H7 (cell line): ENCODE measurements at regions not wholly inside any gene's neighbourhood (a gene's known extent, or its start where the extent isn't known, plus 50 kb on each side); places are given as distances from the start of the nearest gene placed in this dataset.

Experiments used
- DNase-seq: peaks from one replicate; pipeline ENCODE4 v3.0.0; 2012
- H3K27me3 ChIP-seq: 2 replicates; pipeline ENCODE4 v1.6.0; 2011; ENCODE audit warnings: mild to moderate bottlenecking, low read length; ENCODE audit not compliant: control insufficient read depth, insufficient read depth
- H3K36me3 ChIP-seq: replicated peaks from 2 replicates; pipeline ENCODE4 v1.5.1; 2011; ENCODE audit warnings: low read length; ENCODE audit not compliant: control insufficient read depth, insufficient read depth
- H3K4me3 ChIP-seq: 2 replicates; pipeline ENCODE4 v1.5.1; 2011; ENCODE audit warnings: low read depth, mild to moderate bottlenecking, control low read depth, low read length, moderate library complexity; ENCODE audit not compliant: insufficient read depth

- Histone ChIP-seq H3K36me3 (no peaks in the 10 kb centered on the region), H3K27me3 (no peaks in the 10 kb centered on the region), H3K4me3 (no peak overlapping the region)
- DNase-seq = no peak
Measured at GRCh38 chr5:39515881-39516280, 91.1 kb upstream of the DAB2 start.

- no peak overlapping the region for H3K4me3 ChIP-seq
Measured at GRCh38 chr5:39513236-39513635, 88.5 kb upstream of the DAB2 start.

GRCh38 chr5:39506211-39506610, 81.4 kb upstream of the DAB2 start:
- Histone ChIP-seq H3K27me3 (no peaks in the 10 kb centered on the region), H3K4me3 (no peak overlapping the region), H3K36me3 (no peaks in the 10 kb centered on the region)
- DNase-seq = no peak

More at GRCh38 chr5:39513236-39513635, 88.5 kb upstream of the DAB2 start:
- DNase-seq = no peak
- Histone ChIP-seq H3K36me3 (no peaks in the 10 kb centered on the region), H3K27me3 (no peaks in the 10 kb centered on the region)

DNA sequence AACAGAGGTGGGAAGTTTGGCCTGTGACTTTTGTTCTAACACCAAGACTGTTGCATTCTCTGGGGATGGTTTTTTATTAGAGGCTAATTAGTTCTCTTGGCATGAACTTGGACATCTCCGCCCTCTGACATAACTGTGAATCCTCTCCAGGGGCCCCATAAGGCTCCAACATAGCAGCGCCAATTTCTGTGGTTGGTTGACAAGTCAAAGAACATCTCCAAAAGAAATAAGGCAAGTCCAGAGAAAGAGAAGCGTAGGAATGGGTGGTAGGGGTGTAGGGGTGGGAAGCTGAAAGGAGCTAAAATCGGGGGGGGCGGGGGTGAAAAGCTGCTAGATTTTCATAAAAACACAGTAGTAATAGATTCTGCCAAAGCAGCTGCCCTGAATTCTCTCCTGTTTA, 81.0 kb upstream of the DAB2 start:
- no peak overlapping the region for H3K4me3 ChIP-seq
- no peak for DNase-seq
- H3K27me3 ChIP-seq = no peaks in the 10 kb centered on the region
- H3K36me3 ChIP-seq = no peaks in the 10 kb centered on the region

DNA sequence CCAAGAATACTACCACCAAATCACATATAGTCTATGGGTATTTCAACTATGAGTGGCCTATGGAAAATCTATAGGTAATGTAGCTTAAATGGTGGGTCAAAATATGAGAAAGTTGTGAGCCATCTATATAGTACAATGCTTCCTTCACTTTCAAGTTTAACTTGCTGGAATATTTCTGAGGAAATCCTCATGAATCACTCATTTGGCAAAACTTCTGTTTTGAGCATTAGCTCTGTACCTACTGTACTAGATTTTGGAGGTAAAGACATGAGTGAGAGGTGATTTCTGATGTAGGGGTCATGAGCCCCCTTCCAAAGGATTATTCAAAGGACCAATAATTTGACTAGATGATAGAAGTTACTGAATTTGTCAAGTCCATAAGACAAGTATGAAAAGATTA, 80.6 kb upstream of the DAB2 start:
- Histone ChIP-seq H3K36me3 (no peaks in the 10 kb centered on the region), H3K27me3 (no peaks in the 10 kb centered on the region), H3K4me3 (no peak overlapping the region)
- DNase-seq = no peak

GRCh38 chr5:39503155-39503554, 78.4 kb upstream of the DAB2 start:
- DNase-seq = no peak
- H3K27me3 ChIP-seq = no peaks in the 10 kb centered on the region
- H3K4me3 ChIP-seq = no peak overlapping the region
- no peaks in the 10 kb centered on the region for H3K36me3 ChIP-seq

DNA sequence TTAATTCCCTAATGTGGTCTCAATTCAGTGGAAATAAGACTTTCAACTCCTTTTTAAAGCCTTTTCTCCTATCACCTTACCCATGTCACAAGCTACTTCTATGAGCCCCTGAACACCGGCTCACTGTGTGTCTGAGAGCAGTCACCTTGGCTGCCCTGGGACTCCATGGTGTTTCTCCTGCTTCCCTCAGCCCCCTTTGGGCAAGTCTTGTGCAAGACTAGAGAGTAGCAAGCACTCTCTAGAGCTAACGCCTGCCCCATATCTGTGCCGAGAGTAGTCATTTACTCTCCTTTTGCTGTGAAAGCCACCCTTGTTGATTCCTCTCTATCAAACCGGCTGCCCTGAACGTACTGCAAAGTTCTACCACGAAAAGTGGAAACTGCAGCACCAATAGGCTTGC, 77.9 kb upstream of the DAB2 start:
- no peaks in the 10 kb centered on the region for H3K27me3 ChIP-seq
- no peak for DNase-seq
- H3K4me3 ChIP-seq = no peak overlapping the region
- H3K36me3 ChIP-seq = no peaks in the 10 kb centered on the region

DNA sequence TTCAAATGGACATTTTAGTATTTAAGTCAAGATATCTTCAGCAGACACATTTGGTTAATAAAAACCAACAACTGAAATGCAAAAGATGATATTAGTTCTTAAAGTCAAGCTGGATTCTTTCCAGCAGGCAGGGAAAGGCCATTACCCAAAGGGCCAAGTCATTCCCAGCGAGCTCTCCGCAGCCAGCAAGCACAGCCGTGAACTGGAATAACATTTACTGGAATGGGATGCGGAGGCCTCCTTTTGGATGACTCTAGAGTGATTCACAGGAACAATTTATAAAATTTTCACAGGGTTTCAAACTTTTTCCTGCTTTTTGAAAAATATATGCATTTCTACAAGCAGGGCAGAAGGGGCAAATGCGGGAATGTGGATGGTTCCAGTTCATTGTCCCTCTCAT, 76.6 kb upstream of the DAB2 start:
- no peaks in the 10 kb centered on the region for H3K36me3 ChIP-seq
- no peak overlapping the region for H3K4me3 ChIP-seq
- no peaks in the 10 kb centered on the region for H3K27me3 ChIP-seq
- no peak for DNase-seq

GRCh38 chr5:39500551-39501175, 75.9 kb upstream of the DAB2 start:
- DNase-seq = no peak
- Histone ChIP-seq H3K27me3 (no peaks in the 10 kb centered on the region), H3K4me3 (no peak overlapping the region), H3K36me3 (no peaks in the 10 kb centered on the region)

- no peaks in the 10 kb centered on the region for H3K36me3 ChIP-seq
- no peaks in the 10 kb centered on the region for H3K27me3 ChIP-seq
- no peak for DNase-seq
- H3K4me3 ChIP-seq = no peak overlapping the region
Measured at GRCh38 chr5:39498278-39498952, 73.6 kb upstream of the DAB2 start.

DNA sequence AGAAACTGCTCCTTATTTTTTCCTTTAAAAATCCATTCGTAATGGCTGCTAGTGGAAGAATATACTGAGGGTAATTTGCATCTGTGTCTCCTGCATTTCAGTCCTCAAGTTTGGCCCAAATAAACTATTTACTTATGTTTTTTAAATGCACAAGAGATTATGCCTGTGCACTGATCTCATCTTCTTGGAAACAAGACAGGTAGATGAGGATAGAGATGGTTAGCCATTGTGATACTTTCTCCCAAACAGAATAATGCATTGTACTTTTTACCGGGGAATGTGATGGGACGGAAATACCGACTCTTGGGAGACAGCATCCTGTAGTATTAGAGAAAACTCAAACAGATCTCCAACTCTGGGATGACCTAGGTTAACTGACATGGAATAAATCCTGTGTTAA, 72.5 kb upstream of the DAB2 start:
- Histone ChIP-seq H3K27me3 (no peaks in the 10 kb centered on the region), H3K36me3 (no peaks in the 10 kb centered on the region), H3K4me3 (no peak overlapping the region)
- no peak for DNase-seq

DNA sequence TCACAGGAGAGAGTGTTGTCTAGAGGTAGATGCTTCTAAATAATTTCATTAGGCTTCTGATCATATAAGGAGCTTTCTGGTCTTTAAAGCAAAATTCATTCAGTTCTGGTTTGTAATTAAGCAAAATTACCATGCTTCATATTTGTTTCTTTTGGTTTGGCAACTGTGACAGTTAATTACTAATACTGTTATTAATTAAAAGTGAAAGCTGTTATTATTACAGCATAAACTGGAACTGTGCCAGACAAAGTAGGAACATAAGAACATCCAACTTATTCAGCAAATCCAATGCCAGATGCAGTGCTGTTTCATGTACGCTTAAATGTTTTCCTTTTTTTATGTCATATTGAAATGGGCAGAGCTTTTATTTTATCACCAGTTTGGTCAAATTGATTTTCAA, 70.4 kb upstream of the DAB2 start:
- no peaks in the 10 kb centered on the region for H3K27me3 ChIP-seq
- DNase-seq = no peak
- H3K36me3 ChIP-seq = no peaks in the 10 kb centered on the region
- no peak overlapping the region for H3K4me3 ChIP-seq

GRCh38 chr5:39494534-39494933, 69.8 kb upstream of the DAB2 start:
- Histone ChIP-seq H3K4me3 (no peak overlapping the region), H3K36me3 (no peaks in the 10 kb centered on the region), H3K27me3 (no peaks in the 10 kb centered on the region)
- DNase-seq = no peak

DNA sequence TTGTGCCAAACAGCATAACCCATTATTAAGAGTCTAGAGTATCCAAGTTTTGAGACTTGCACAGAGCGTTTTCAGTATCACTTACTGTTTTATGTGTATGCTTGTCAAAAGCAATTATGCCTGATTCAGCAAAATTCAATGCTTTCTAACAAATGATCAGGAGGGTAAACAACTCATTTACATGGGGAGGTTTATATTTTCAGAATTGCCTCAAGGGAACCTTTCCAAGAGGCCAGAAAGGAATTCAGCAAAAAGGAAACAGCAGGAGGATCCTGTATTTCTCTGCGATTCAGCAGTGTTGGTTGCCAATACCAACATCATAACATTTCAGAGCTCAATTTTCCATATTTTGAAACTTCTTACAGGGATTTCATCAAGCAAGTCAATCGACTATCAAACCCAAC, 69.3 kb upstream of the DAB2 start:
- DNase-seq = no peak
- H3K4me3 ChIP-seq = no peak overlapping the region
- H3K27me3 ChIP-seq = no peaks in the 10 kb centered on the region
- no peaks in the 10 kb centered on the region for H3K36me3 ChIP-seq

GRCh38 chr5:39491210-39491609, 66.4 kb upstream of the DAB2 start:
- no peaks in the 10 kb centered on the region for H3K27me3 ChIP-seq
- H3K4me3 ChIP-seq = no peak overlapping the region
- H3K36me3 ChIP-seq = no peaks in the 10 kb centered on the region
- no peak for DNase-seq

DNA sequence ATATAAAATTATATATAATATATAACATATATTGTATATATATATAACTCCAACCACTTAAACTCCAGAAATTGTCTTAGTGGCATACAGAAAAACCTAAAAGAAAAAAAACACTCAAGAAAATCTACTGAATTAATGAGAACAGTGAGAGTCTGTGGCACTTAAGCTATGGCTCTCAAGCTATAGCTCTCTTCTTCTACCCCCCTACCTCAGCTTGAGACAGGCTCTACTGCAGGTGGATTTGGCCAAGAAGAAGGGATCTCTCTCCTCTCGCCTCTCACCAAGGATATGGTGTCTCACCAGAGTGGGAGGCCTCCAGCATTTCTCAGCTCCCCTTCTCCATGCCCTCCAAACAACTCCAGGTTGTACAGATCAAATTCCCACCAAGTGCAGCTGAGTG, 64.5 kb upstream of the DAB2 start:
- Histone ChIP-seq H3K27me3 (no peaks in the 10 kb centered on the region), H3K4me3 (no peak overlapping the region)
- DNase-seq = no peak

More for the DNA sequence above, 64.5 kb upstream of the DAB2 start:
- H3K36me3 ChIP-seq = no peaks in the 10 kb centered on the region
